Upper lobe of right lung (tissue), 1 donor: ENCODE measurements at regions not wholly inside any gene's neighbourhood (a gene's known extent, or its start where the extent isn't known, plus 50 kb on each side); places are given as distances from the start of the nearest gene placed in this dataset.

Experiments
- ATAC-seq: fragments of 200-7000 bp; cut with Tn5 transposase; one replicate; pipeline ENCODE4 v1.9.1; 2020; ENCODE audit warnings: mild to moderate bottlenecking, moderate library complexity
- DNase-seq: peaks from one replicate; pipeline ENCODE4 v3.0.0-alpha.2; 2020
- H3K27ac ChIP-seq: fragments of 200-600 bp; one replicate; pipeline ENCODE4 v1.8.0; 2022
- H3K27me3 ChIP-seq: fragments of 200-600 bp; one replicate; pipeline ENCODE4 v1.8.0; 2022; ENCODE audit warnings: mild to moderate bottlenecking
- H3K36me3 ChIP-seq: fragments of 200-600 bp; one replicate; pipeline ENCODE4 v1.8.0; 2022
- H3K4me1 ChIP-seq: fragments of 200-600 bp; one replicate; pipeline ENCODE4 v1.8.0; 2022
- H3K4me3 ChIP-seq: fragments of 200-600 bp; one replicate; pipeline ENCODE4 v1.8.0; 2022; ENCODE audit warnings: mild to moderate bottlenecking
- H3K9me3 ChIP-seq: fragments of 200-600 bp; one replicate; pipeline ENCODE4 v1.8.0; 2022
- CTCF ChIP-seq: fragments of 200-600 bp; IDR thresholded peaks from one replicate; pipeline ENCODE4 v1.8.0; 2022; ENCODE audit warnings: antibody characterized with exemption
- intact Hi-C: fragments of 100-400 bp; cut with DNase I; formaldehyde crosslinking; loops from one replicate; pipeline ENCODE4 v1.11.0; 2022
- donor health status: DM: no; HTN: yes; CAD: no; lungs with severe emphysema.

GRCh38 chr1:221462345-221462744, 279.5 kb downstream of the DUSP10 start:
- Histone ChIP-seq H3K9me3 (no peaks in the 10 kb centered on the region), H3K36me3 (no peaks in the 10 kb centered on the region), H3K27ac (no peak overlapping the region), H3K4me1 (peaks cover 10% of the 10 kb centered on the region), H3K4me3 (no peak overlapping the region), H3K27me3 (no peaks in the 10 kb centered on the region)
- intact Hi-C loops: no loop called here
- DNase-seq (no peak), ATAC-seq (no peak)
- TF ChIP-seq CTCF: no peak

- Histone ChIP-seq H3K4me3 (no peak overlapping the region), H3K4me1 (no peaks in the 10 kb centered on the region), H3K27me3 (no peaks in the 10 kb centered on the region), H3K9me3 (no peaks in the 10 kb centered on the region), H3K36me3 (no peaks in the 10 kb centered on the region), H3K27ac (no peak overlapping the region)
- ATAC-seq (no peak), DNase-seq (no peak)
- intact Hi-C loops: no loop called here
- TF ChIP-seq CTCF: no peak
Measured at GRCh38 chr1:221468546-221468945, 273.3 kb downstream of the DUSP10 start.

- Histone ChIP-seq H3K9me3 (no peaks in the 10 kb centered on the region), H3K36me3 (no peaks in the 10 kb centered on the region), H3K27ac (no peak overlapping the region), H3K27me3 (no peaks in the 10 kb centered on the region), H3K4me1 (no peaks in the 10 kb centered on the region), H3K4me3 (no peak overlapping the region)
- no peak for DNase-seq
- intact Hi-C loops: no loop called here
- no peak for ATAC-seq
- no peak for TF ChIP-seq CTCF
Measured at GRCh38 chr1:221469476-221469875, 272.4 kb downstream of the DUSP10 start.

- intact Hi-C loops: no loop called here
- ATAC-seq (no peak), DNase-seq (no peak)
- H3K36me3 ChIP-seq: no peaks in the 10 kb centered on the region
- H3K4me3 ChIP-seq: no peak overlapping the region
- TF ChIP-seq CTCF: no peak
- H3K9me3 ChIP-seq: no peaks in the 10 kb centered on the region
- no peaks in the 10 kb centered on the region for H3K27me3 ChIP-seq
- H3K27ac ChIP-seq: no peak overlapping the region
- no peaks in the 10 kb centered on the region for H3K4me1 ChIP-seq
Measured at GRCh38 chr1:221470000-221470698, 271.7 kb downstream of the DUSP10 start.

GRCh38 chr1:221473411-221473810, 268.5 kb downstream of the DUSP10 start:
- H3K4me1 ChIP-seq: no peaks in the 10 kb centered on the region
- TF ChIP-seq CTCF: no peak
- H3K27me3 ChIP-seq: no peaks in the 10 kb centered on the region
- no peaks in the 10 kb centered on the region for H3K36me3 ChIP-seq
- no peak overlapping the region for H3K4me3 ChIP-seq
- H3K9me3 ChIP-seq: no peaks in the 10 kb centered on the region
- ATAC-seq (no peak), DNase-seq (no peak)
- H3K27ac ChIP-seq: no peak overlapping the region
- intact Hi-C loops: no loop called here

GRCh38 chr1:221477252-221477651, 264.6 kb downstream of the DUSP10 start:
- Histone ChIP-seq H3K36me3 (no peaks in the 10 kb centered on the region), H3K9me3 (no peaks in the 10 kb centered on the region), H3K27ac (no peak overlapping the region), H3K4me3 (no peak overlapping the region), H3K4me1 (no peaks in the 10 kb centered on the region), H3K27me3 (no peaks in the 10 kb centered on the region)
- intact Hi-C loops: no loop called here
- DNase-seq (no peak), ATAC-seq (no peak)
- TF ChIP-seq CTCF: no peak
